ENCODE measurements at regions not wholly inside any gene's neighbourhood (a gene's known extent, or its start where the extent isn't known, plus 50 kb on each side); places are given as distances from the start of the nearest gene placed in this dataset.

DNA sequence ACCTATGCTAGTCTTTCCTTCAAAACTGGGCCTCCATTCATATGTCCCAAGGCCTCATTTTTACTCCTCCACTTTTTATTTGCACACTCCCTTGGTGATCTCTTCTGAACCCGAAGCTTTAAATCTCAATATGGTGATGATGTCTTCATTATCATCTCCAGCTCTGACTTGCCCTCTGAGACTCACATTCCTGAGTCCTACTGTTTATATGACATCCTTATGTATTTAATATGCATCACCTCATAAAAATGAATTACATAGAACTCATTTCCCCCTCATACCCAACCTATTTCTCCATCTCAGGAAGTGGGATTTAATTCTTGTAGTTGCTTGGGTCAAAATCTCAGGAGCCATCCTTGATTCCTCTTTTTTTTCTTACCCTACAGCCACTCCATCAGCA is 473.0 kb downstream of the EBF1 start:
- Histone ChIP-seq H3K9ac (ENCODE audit: low read depth, low read length) (no peak overlapping the region), H3K27me3 (ENCODE audit: insufficient read depth, low read length) (no peaks in the 10 kb centered on the region), H3K27ac (ENCODE audit: low read depth, low read length) (no peak overlapping the region), H3K4me3 (ENCODE audit: low read length) (no peak overlapping the region), H3K9me3 (ENCODE audit: insufficient read depth, low read depth, low read length) (no peaks in the 10 kb centered on the region), H3K36me3 (ENCODE audit: insufficient read depth, low read length) (no peaks in the 10 kb centered on the region), H3K4me1 (ENCODE audit: insufficient read depth, low read length) (no peaks in the 10 kb centered on the region)
- 92% methylated on average over 1 of the region's 1 CpG for WGBS

DNA sequence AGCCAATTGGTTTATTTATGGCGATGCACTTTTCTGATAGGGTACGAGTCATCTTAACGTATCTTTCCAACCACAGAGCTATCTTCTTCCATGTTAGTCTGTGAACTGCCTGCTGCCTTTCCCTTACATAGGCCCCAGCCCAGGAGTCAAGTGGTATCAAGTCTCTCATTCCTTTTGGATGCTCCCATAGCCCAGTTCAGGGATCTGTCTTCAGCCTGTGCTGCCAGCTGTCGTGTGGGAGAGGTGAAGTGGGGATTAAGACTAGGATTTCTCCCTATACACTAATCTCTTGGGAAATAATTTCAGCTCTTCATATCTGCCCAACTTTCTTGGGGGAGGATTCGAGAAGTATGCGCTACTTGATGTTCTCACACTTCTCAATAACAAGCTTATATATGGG is 475.7 kb downstream of the EBF1 start:
- no peak overlapping the region for H3K4me3 ChIP-seq (ENCODE audit: low read length)
- no peaks in the 10 kb centered on the region for H3K27me3 ChIP-seq (ENCODE audit: insufficient read depth, low read length)
- no peak overlapping the region for H3K9ac ChIP-seq (ENCODE audit: low read depth, low read length)
- H3K9me3 ChIP-seq (ENCODE audit: insufficient read depth, low read depth, low read length): no peaks in the 10 kb centered on the region
- H3K27ac ChIP-seq (ENCODE audit: low read depth, low read length): no peak overlapping the region
- H3K36me3 ChIP-seq (ENCODE audit: insufficient read depth, low read length): no peaks in the 10 kb centered on the region
- 97% methylated on average over 3 of the region's 6 CpGs for WGBS
- H3K4me1 ChIP-seq (ENCODE audit: insufficient read depth, low read length): peaks cover 3% of the 10 kb centered on the region; the same call in 1 of the 2 replicates

DNA sequence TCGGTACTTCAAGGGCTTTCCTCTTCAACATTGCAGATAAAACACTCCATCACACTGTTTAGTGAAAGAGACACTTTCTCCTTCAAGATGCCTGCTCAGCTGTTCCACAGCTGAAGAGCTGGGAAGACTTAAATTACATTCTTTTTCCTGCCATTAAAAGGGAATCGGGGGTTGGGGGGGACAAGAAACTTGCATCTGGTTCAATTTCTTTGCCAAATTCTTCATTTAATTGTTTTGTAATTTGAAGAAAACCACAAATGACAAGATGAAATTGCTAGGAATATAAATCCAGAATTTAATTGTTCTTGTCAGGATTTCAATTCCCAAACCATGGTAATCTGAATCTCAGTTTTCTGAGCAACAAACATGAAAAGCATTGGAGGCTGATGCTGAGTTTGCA is 478.3 kb downstream of the EBF1 start:
- Histone ChIP-seq H3K9me3 (ENCODE audit: insufficient read depth, low read depth, low read length) (no peaks in the 10 kb centered on the region), H3K27me3 (ENCODE audit: insufficient read depth, low read length) (no peaks in the 10 kb centered on the region), H3K9ac (ENCODE audit: low read depth, low read length) (no peak overlapping the region), H3K4me3 (ENCODE audit: low read length) (no peak overlapping the region), H3K36me3 (ENCODE audit: insufficient read depth, low read length) (no peaks in the 10 kb centered on the region), H3K4me1 (ENCODE audit: insufficient read depth, low read length) (peaks cover 3% of the 10 kb centered on the region; the same call in 1 of the 2 replicates), H3K27ac (ENCODE audit: low read depth, low read length) (no peak overlapping the region)
- 100% methylated on average over 1 of the region's 2 CpGs for WGBS

DNA sequence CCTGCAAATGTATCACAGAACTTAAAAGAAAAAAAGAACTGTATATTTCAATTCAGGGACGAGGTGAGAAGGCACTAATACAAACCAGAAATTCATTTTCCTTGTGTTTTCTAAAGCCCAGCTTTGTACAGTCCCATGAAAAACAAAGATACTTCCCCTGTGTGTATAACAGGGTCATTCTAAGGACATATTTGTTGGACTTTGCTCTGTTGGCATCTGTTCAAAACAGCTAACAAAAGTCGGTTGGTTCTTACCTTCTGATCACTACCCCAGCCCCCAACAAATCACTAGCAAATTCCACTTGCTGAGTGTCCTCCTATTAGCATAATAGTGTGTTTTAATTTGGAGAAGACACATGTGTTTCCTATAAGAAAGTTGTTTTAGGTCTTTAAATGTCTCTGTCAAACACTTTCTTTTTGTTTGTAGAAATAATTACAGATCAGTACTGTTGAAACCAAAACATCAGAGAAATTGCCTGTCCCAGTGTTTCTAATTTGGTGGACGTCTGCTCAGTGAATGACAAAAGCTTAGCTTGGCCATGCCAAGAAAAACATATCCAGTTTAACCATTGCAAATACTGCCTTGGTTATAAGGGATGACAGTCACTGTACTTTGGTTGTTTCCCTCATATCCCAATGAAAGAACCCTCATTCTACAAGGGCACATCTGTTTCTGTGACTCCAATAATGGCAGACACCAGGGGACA is 480.5 kb downstream of the EBF1 start:
- Histone ChIP-seq H3K27ac (ENCODE audit: low read depth, low read length) (no peak overlapping the region), H3K9ac (ENCODE audit: low read depth, low read length) (no peak overlapping the region), H3K27me3 (ENCODE audit: insufficient read depth, low read length) (no peaks in the 10 kb centered on the region), H3K4me3 (ENCODE audit: low read length) (no peak overlapping the region), H3K36me3 (ENCODE audit: insufficient read depth, low read length) (no peaks in the 10 kb centered on the region), H3K4me1 (ENCODE audit: insufficient read depth, low read length) (peaks cover 3% of the 10 kb centered on the region; the same call in 1 of the 2 replicates), H3K9me3 (ENCODE audit: insufficient read depth, low read depth, low read length) (no peaks in the 10 kb centered on the region)
- WGBS: 90% methylated on average over 3 of the region's 3 CpGs

DNA sequence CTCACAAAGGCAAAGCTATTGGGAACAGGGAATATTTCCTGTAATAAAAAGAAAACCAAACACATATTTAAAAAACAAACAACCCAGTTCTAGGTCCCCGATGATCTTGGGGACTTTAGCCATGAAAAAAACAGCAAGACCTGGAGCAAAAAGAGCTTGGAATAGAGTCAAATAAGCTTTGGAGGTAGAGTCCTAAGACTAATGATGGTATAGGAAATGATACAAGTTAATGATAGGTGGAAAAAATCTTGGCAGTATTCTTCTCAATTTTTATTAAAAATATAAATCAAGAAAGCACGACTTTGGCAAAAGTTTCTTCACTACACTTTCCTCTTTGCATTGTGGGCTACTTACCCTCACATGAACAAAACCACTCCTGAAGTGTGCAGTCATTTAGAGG is 481.5 kb downstream of the EBF1 start:
- Histone ChIP-seq H3K9ac (ENCODE audit: low read depth, low read length) (no peak overlapping the region), H3K27me3 (ENCODE audit: insufficient read depth, low read length) (no peaks in the 10 kb centered on the region), H3K27ac (ENCODE audit: low read depth, low read length) (no peak overlapping the region), H3K9me3 (ENCODE audit: insufficient read depth, low read depth, low read length) (no peaks in the 10 kb centered on the region), H3K4me1 (ENCODE audit: insufficient read depth, low read length) (peaks cover 3% of the 10 kb centered on the region; the same call in 1 of the 2 replicates), H3K4me3 (ENCODE audit: low read length) (no peak overlapping the region), H3K36me3 (ENCODE audit: insufficient read depth, low read length) (no peaks in the 10 kb centered on the region)
- 96% methylated on average over 1 of the region's 2 CpGs for WGBS

DNA sequence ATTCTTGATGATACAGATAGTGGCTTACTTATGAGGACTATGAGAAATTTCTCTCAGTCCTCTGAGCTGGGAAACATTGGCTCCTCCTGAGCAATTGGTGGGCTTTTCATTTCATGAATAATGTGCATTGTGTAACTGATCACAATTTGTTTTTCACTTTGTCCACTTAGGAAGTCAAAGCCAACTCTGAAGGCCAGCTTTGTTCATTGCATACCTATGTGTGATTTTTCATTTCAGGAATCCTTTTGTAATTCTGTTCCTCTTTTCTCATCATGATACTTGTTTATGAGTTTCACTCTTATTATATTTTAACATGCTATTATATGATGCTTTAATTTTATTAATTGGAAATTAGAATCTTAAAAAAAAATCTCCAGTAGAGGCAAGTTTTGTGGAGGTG is 483.0 kb downstream of the EBF1 start:
- Histone ChIP-seq H3K36me3 (ENCODE audit: insufficient read depth, low read length) (no peaks in the 10 kb centered on the region), H3K4me1 (ENCODE audit: insufficient read depth, low read length) (peaks cover 3% of the 10 kb centered on the region; the same call in 1 of the 2 replicates), H3K27me3 (ENCODE audit: insufficient read depth, low read length) (no peaks in the 10 kb centered on the region), H3K9me3 (ENCODE audit: insufficient read depth, low read depth, low read length) (no peaks in the 10 kb centered on the region), H3K27ac (ENCODE audit: low read depth, low read length) (no peak overlapping the region), H3K9ac (ENCODE audit: low read depth, low read length) (no peak overlapping the region), H3K4me3 (ENCODE audit: low read length) (no peak overlapping the region)

DNA sequence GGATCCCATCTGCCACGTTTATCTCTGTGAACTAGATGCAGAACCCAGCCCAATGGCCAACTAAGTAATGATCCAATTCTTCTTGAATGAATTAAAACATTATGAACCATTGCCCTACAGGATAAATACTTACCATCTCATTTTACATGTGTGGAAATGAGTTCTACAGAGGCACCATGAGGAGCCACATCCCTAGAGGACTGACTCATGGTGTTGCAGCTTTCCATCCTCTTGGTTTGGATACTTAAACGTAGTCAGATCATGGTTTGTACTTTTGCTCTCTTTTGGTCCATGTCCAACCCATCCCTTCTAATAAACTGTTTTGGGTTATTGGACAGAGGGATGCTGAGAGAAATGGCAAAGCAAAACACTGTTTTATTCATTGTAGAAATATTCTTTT is 484.8 kb downstream of the EBF1 start:
- 86% methylated on average over 2 of the region's 2 CpGs for WGBS
- no peaks in the 10 kb centered on the region for H3K9me3 ChIP-seq (ENCODE audit: insufficient read depth, low read depth, low read length)
- no peak overlapping the region for H3K4me3 ChIP-seq (ENCODE audit: low read length)
- no peak overlapping the region for H3K27ac ChIP-seq (ENCODE audit: low read depth, low read length)
- no peaks in the 10 kb centered on the region for H3K36me3 ChIP-seq (ENCODE audit: insufficient read depth, low read length)
- H3K4me1 ChIP-seq (ENCODE audit: insufficient read depth, low read length): no peaks in the 10 kb centered on the region; the same call in 1 of the 2 replicates
- no peaks in the 10 kb centered on the region for H3K27me3 ChIP-seq (ENCODE audit: insufficient read depth, low read length)
- no peak overlapping the region for H3K9ac ChIP-seq (ENCODE audit: low read depth, low read length)

DNA sequence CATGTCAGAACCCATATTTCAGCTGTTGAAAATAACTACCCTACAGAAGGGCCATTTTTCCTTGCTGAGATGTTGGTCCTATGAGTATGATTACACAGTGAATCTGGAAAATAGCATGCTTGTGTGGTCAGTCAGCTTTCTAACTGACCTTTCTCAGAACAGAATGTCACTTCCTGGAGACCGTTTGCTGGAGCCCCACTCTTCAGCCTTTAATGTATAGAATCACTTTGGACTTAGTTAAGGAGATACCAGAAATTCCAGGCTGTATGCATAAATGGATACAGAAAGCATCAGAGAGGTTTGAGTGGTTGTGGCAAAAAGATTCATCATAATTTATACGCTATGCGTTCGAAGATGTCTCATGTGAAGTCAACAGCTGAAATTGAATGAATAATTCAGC is 488.1 kb downstream of the EBF1 start:
- Histone ChIP-seq H3K27me3 (ENCODE audit: insufficient read depth, low read length) (no peaks in the 10 kb centered on the region), H3K4me3 (ENCODE audit: low read length) (no peak overlapping the region), H3K36me3 (ENCODE audit: insufficient read depth, low read length) (no peaks in the 10 kb centered on the region), H3K4me1 (ENCODE audit: insufficient read depth, low read length) (peaks cover 12% of the 10 kb centered on the region), H3K9ac (ENCODE audit: low read depth, low read length) (no peak overlapping the region), H3K9me3 (ENCODE audit: insufficient read depth, low read depth, low read length) (no peaks in the 10 kb centered on the region), H3K27ac (ENCODE audit: low read depth, low read length) (no peak overlapping the region)
- WGBS: 92% methylated on average over 4 of the region's 4 CpGs

DNA sequence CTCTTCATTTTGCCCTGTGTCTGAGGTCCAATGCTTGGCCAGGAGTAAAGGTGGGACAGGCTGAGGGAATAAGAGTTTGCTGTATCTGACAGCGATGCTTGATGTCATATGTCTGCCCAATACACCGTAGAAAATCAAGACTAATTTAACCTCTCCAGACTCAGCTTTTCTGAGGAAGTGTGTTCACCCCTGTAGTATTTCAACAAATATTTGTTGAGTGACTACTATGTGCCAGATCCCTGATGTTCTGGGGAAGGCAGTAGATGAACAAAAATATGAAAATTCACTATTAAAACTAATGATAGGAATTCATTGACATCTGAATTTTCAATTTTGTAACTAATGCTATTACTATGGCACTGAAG is 489.7 kb downstream of the EBF1 start:
- Histone ChIP-seq H3K36me3 (ENCODE audit: insufficient read depth, low read length) (no peaks in the 10 kb centered on the region), H3K27ac (ENCODE audit: low read depth, low read length) (no peak overlapping the region), H3K4me1 (ENCODE audit: insufficient read depth, low read length) (peaks cover 13% of the 10 kb centered on the region), H3K9me3 (ENCODE audit: insufficient read depth, low read depth, low read length) (no peaks in the 10 kb centered on the region), H3K4me3 (ENCODE audit: low read length) (no peak overlapping the region), H3K9ac (ENCODE audit: low read depth, low read length) (no peak overlapping the region), H3K27me3 (ENCODE audit: insufficient read depth, low read length) (no peaks in the 10 kb centered on the region)
- 94% methylated on average over 2 of the region's 2 CpGs for WGBS

DNA sequence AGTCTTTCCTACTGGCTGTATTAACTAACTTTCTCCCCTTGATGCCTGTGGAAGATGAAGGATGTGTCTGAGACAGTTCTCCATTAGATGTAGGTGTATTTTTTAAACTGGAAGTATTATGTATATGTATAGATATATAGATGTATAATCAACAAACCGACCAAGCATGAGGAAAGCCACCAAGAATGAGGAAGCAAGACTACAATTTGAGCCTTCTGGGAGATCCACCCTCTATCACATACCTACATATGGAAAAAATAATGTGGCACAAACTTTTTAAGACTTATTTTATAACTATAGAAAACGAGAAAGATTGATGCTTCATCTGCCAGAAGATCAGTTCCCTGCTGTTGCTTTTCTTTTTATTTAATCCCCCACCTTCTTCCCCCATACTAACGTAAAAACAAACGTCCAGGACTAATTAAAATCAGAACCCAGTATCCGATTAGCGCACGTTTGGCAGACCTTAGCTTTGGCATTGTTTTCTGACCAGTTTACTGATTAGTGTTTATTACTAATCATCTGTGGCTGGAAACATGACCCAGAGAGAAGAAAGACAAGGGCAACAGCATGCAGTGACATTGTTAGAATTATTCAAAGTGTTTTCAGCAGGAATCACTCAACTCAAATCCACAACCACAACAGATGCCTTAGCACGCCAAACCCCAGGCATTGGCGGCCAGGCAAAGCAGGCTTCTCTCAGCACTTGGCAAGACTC is 490.2 kb downstream of the EBF1 start:
- WGBS: 90% methylated on average over 8 of the region's 9 CpGs
- H3K36me3 ChIP-seq (ENCODE audit: insufficient read depth, low read length): no peaks in the 10 kb centered on the region
- H3K27me3 ChIP-seq (ENCODE audit: insufficient read depth, low read length): no peaks in the 10 kb centered on the region
- H3K27ac ChIP-seq (ENCODE audit: low read depth, low read length): no peak overlapping the region
- H3K4me3 ChIP-seq (ENCODE audit: low read length): no peak overlapping the region
- peaks cover 13% of the 10 kb centered on the region for H3K4me1 ChIP-seq (ENCODE audit: insufficient read depth, low read length)
- no peak overlapping the region for H3K9ac ChIP-seq (ENCODE audit: low read depth, low read length)
- no peaks in the 10 kb centered on the region for H3K9me3 ChIP-seq (ENCODE audit: insufficient read depth, low read depth, low read length)

DNA sequence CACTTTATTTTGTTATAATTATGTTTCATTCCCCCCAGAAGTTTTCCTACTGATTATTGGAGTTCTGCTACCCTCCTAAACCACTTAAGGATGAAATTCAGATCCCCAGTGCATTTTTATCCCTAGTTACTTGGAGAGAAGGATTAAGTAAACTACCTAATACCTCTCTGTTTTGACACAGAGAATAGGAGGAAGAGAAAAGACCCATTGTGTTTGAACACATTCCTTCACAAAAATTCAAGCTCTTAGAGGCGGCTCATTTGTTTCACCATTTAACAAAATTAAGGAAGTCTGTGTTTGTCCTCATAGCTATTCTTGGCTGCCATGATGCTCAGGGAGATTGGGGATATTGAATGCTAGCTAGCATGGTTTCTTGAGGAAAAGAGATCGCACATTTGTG is 492.6 kb downstream of the EBF1 start:
- 100% methylated on average over 1 of the region's 2 CpGs for WGBS
- Histone ChIP-seq H3K4me3 (ENCODE audit: low read length) (no peak overlapping the region), H3K4me1 (ENCODE audit: insufficient read depth, low read length) (peaks cover 13% of the 10 kb centered on the region), H3K36me3 (ENCODE audit: insufficient read depth, low read length) (no peaks in the 10 kb centered on the region), H3K27ac (ENCODE audit: low read depth, low read length) (no peak overlapping the region), H3K27me3 (ENCODE audit: insufficient read depth, low read length) (no peaks in the 10 kb centered on the region), H3K9me3 (ENCODE audit: insufficient read depth, low read depth, low read length) (no peaks in the 10 kb centered on the region), H3K9ac (ENCODE audit: low read depth, low read length) (no peak overlapping the region)
